ENCODE measurements at regions not wholly inside any gene's neighbourhood (a gene's known extent, or its start where the extent isn't known, plus 50 kb on each side); places are given as distances from the start of the nearest gene placed in this dataset.
"Not testable (repeated sequence)": the region's sequence is repeated elsewhere in the genome, so short reads cannot be mapped to it uniquely, and the experiment has no call there.

- DNase-seq (ENCODE audit: extremely low read depth, low read depth, low spot score), result no peak
Measured at GRCh38 chr2:217360781-217361482, 501.1 kb upstream of the TNP1 start.

DNA sequence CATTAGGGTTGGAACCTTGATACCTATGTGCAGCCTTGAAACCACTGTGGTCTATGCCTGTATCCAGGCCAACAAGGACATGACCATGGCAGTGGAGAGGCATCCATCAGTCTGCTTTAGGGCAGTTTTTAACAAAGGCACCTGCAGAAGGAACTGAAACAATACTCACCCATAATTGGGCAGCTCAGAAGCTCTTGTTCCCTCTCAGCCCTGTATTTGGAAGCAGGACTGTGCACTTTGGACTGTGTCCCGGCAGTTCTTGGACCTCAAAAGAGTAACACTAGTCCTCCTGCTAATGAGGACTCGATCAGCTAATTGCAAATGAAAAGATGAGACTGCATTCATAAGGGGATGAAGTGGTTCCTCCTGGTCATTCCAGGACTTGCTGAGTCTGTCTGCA lies 500.2 kb upstream of the TNP1 start:
- DNase-seq (ENCODE audit: extremely low read depth, low read depth, low spot score), result no peak

- no peak for DNase-seq (ENCODE audit: extremely low read depth, low read depth, low spot score)
Measured at GRCh38 chr2:217357886-217358620, 498.2 kb upstream of the TNP1 start.

DNA sequence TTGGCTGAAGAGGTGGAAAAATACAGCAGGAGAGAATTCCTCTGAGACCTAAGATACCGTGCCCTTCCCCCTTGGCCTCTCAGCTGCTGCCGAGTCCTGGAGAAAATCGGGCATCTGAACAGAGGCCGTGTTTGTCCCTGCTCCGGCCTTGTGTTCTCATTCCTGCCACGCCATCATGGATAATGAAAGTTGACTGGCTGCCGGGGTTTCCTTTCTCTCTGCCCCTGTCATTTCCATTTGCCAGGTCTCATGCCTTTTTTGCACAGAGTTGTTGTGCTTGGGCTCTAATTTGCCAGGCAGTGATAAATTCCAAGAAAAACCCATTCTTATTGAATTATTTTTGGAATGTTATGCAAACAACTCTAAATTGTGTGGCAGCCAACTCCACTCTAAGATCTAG lies 496.9 kb upstream of the TNP1 start:
- DNase-seq (ENCODE audit: extremely low read depth, low read depth, low spot score), result no peak

- no peak for DNase-seq (ENCODE audit: extremely low read depth, low read depth, low spot score)
Measured at GRCh38 chr2:217356142-217356541, 496.3 kb upstream of the TNP1 start.

DNA sequence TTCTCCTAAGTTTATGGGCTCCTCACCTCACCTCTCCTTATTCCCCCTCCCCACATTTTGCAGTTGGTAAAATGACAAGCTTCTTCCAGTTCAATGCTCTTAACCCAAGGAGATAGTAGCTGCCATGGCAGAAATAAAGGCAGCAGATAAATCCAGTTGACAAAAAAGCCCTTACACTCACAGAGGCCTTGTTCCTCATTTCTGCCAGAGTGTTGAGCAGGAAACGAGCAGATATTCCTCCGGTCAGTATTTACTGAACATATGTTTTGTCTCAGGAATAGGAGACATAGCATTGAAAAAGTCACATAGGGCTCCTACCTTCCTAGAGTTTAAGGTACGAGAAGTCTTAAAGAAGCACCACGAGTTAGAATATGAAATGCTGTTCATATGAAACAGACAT lies 493.7 kb upstream of the TNP1 start:
- no peak for DNase-seq (ENCODE audit: extremely low read depth, low read depth, low spot score)

- no peak for DNase-seq (ENCODE audit: extremely low read depth, low read depth, low spot score)
Measured at GRCh38 chr2:217351378-217351777, 491.5 kb upstream of the TNP1 start.

- no peak for DNase-seq (ENCODE audit: extremely low read depth, low read depth, low spot score)
Measured at GRCh38 chr2:217349251-217349650, 489.4 kb upstream of the TNP1 start.

- DNase-seq (ENCODE audit: extremely low read depth, low read depth, low spot score), result not testable (repeated sequence)
Measured at GRCh38 chr2:217347630-217348029, 487.8 kb upstream of the TNP1 start.

- DNase-seq (ENCODE audit: extremely low read depth, low read depth, low spot score), result not testable (repeated sequence)
Measured at GRCh38 chr2:217346043-217346442, 486.2 kb upstream of the TNP1 start.

GRCh38 chr2:217340899-217341298 lies 481.0 kb upstream of the TNP1 start:
- no peak for DNase-seq (ENCODE audit: extremely low read depth, low read depth, low spot score)

DNA sequence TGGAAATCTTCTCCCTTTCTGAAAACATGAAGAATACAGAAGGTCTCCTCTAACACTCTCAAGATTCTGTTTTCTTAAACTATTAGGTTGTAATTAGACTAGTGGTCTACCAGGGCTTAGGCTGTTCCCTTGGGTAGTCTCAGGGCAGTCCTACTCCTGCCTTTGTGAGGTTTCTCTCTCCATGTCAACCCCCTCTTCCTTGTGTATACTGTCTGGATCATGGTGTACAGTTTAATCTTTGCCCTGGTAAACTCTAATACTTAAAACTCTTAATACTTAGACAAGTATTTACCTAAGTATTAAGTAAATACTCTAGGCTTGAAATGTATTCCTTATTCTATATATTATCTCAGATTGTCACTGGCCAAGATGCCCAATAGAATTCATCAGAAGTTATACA lies 480.3 kb upstream of the TNP1 start:
- no peak for DNase-seq (ENCODE audit: extremely low read depth, low read depth, low spot score)

GRCh38 chr2:217339753-217340152 lies 479.9 kb upstream of the TNP1 start:
- no peak for DNase-seq (ENCODE audit: extremely low read depth, low read depth, low spot score)

DNA sequence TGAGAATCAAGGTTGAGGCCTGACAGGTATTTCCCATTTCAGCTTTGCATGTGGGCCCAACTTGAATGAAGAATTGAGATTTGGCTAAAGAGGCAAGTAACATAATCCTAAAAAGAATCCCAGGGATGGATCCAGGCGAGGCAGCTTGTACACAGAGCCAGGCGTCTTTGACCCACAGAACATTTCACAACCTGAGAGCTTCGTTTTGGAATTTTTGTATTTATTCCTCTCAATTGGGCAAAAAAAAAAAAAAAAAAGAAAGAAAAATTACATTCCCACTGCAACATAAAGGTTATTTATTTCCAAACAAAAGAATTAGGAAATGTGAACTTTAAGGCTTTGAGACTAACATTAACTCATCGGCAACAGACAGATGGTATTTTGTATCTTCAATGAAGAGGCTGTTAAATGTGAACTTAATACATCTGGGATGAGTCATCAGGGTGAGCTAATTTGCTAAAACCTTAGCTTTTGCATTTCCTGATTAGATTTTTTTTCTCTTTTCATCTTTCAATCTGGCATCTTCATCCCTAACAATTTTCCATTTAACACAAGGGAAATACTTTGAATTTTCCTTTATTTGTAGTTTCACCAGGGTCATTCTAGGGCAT lies 478.5 kb upstream of the TNP1 start:
- DNase-seq (ENCODE audit: extremely low read depth, low read depth, low spot score), result no peak

DNA sequence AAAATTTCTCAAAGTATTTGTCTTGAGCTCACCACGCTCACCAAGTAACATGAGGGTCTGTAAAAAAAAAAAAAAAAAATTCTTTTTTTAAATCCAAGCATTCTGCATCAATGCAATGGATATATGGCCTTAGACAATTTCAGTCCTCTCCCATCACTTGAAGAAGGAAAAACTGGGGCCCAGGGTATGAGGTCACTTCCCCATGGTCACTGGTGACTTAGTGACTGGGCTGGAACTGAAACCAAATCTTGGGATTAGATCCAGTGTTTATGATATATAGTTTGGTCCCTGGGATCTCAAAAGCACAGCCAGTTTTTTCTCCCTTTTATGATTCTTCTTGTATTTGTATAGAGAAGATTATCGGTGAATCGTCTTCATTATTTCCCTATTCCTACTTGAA lies 477.9 kb upstream of the TNP1 start:
- no peak for DNase-seq (ENCODE audit: extremely low read depth, low read depth, low spot score)

DNA sequence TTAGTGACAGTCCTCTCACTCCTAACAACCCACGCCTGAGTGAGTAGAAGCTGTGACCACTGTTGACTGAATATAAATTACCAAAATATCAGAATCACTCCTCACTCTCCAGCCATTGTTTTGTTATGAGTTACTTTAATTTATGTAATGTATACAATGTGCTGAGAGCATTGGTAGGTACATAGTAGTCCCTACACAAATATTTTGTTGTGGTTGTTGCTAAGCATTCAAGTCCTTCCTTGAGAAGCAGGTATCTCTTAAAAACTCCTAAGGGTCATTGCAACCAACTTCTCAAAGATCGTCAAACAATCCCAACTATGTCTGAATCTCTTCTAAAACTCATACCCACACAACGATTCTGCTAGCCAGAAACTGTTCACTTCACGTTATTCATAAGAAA lies 476.8 kb upstream of the TNP1 start:
- DNase-seq (ENCODE audit: extremely low read depth, low read depth, low spot score), result no peak

GRCh38 chr2:217335341-217335966 lies 475.6 kb upstream of the TNP1 start:
- no peak for DNase-seq (ENCODE audit: extremely low read depth, low read depth, low spot score)

- DNase-seq (ENCODE audit: extremely low read depth, low read depth, low spot score), result no peak
Measured at GRCh38 chr2:217334561-217334960, 474.7 kb upstream of the TNP1 start.

DNA sequence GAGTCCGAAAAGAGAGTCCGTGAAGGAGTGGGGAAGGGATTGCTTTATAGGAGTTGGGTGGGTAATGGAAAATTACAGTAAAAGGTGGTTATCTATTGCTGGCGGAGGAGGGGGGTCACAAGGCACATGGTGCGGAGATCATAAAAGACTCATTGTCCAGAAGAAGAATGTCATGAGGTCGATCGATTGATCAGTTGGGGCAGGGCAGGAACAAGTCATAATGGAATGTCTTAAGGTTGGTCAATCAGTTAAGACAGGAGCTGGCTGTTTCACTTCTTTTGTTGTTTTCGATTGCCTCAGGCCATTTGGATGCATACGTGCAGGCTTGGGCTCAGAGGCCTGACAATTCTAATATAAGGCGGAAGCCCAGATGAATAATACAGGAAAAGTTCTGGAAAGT lies 473.0 kb upstream of the TNP1 start:
- DNase-seq (ENCODE audit: extremely low read depth, low read depth, low spot score), result no peak

GRCh38 chr2:217332417-217332791 lies 472.5 kb upstream of the TNP1 start:
- DNase-seq (ENCODE audit: extremely low read depth, low read depth, low spot score), result no peak

GRCh38 chr2:217331523-217332416 lies 471.9 kb upstream of the TNP1 start:
- no peak for DNase-seq (ENCODE audit: extremely low read depth, low read depth, low spot score)
